GM12874 (cell line): ENCODE measurements at regions not wholly inside any gene's neighbourhood (a gene's known extent, or its start where the extent isn't known, plus 50 kb on each side); places are given as distances from the start of the nearest gene placed in this dataset.

Experiments used
- CTCF ChIP-seq: IDR thresholded peaks from 2 replicates; pipeline ENCODE4 v1.5.1; 2011; ENCODE audit warnings: low read depth, mild to moderate bottlenecking, control low read depth, low read length, moderate library complexity; ENCODE audit not compliant: insufficient read depth

- no peak for TF ChIP-seq CTCF
Observed at GRCh38 chr16:86391984-86392383, 118.3 kb upstream of the FOXF1 start.

- no peak for TF ChIP-seq CTCF
Observed at GRCh38 chr16:86392436-86393152, 117.7 kb upstream of the FOXF1 start.

- no peak for TF ChIP-seq CTCF
Observed at GRCh38 chr16:86393907-86394626, 116.3 kb upstream of the FOXF1 start.

- TF ChIP-seq CTCF: no peak
Observed at GRCh38 chr16:86395477-86395876, 114.8 kb upstream of the FOXF1 start.

- no peak for TF ChIP-seq CTCF
Observed at GRCh38 chr16:86396422-86396821, 113.9 kb upstream of the FOXF1 start.

GRCh38 chr16:86396901-86397311 lies 113.4 kb upstream of the FOXF1 start:
- no peak for TF ChIP-seq CTCF

- TF ChIP-seq CTCF: no peak
Observed at GRCh38 chr16:86398201-86398600, 112.1 kb upstream of the FOXF1 start.
